GM12891 (cell line): ENCODE measurements at regions not wholly inside any gene's neighbourhood (a gene's known extent, or its start where the extent isn't known, plus 50 kb on each side); places are given as distances from the start of the nearest gene placed in this dataset.

Experiments
- DNase-seq: peaks from one replicate; pipeline ENCODE4 v3.0.0; 2011; ENCODE audit warnings: low spot score; ENCODE audit not compliant: insufficient read length
- FAIRE-seq: peaks from 2 replicates; lab custom pipeline; 2011; peaks lifted over from hg19 to GRCh38; lab: Jason Lieb, UNC
- PAX5 ChIP-seq: IDR thresholded peaks from 2 replicates; pipeline ENCODE4 v1.6.1; 2011; ENCODE audit warnings: low read length, moderate library complexity, mild to moderate bottlenecking; ENCODE audit not compliant: insufficient read depth, severe bottlenecking
- POLR2A ChIP-seq: IDR thresholded peaks from 2 replicates; pipeline ENCODE4 v1.6.1; 2011; ENCODE audit warnings: low read depth, low read length, control low read depth
- POLR2AphosphoS5 ChIP-seq: IDR thresholded peaks from 2 replicates; pipeline ENCODE4 v1.6.1; 2011; ENCODE audit warnings: low read depth, low read length, control low read depth
- POU2F2 ChIP-seq: IDR thresholded peaks from 2 replicates; pipeline ENCODE4 v1.6.1; 2011; ENCODE audit warnings: low read depth, mild to moderate bottlenecking, control low read depth, low read length, moderate library complexity
- SPI1 ChIP-seq: IDR thresholded peaks from 2 replicates; pipeline ENCODE4 v1.6.1; 2011; ENCODE audit warnings: low read depth, low read length, control low read depth
- TAF1 ChIP-seq: IDR thresholded peaks from 2 replicates; pipeline ENCODE4 v1.6.1; 2011; ENCODE audit warnings: low read depth, low read length, control low read depth

DNA sequence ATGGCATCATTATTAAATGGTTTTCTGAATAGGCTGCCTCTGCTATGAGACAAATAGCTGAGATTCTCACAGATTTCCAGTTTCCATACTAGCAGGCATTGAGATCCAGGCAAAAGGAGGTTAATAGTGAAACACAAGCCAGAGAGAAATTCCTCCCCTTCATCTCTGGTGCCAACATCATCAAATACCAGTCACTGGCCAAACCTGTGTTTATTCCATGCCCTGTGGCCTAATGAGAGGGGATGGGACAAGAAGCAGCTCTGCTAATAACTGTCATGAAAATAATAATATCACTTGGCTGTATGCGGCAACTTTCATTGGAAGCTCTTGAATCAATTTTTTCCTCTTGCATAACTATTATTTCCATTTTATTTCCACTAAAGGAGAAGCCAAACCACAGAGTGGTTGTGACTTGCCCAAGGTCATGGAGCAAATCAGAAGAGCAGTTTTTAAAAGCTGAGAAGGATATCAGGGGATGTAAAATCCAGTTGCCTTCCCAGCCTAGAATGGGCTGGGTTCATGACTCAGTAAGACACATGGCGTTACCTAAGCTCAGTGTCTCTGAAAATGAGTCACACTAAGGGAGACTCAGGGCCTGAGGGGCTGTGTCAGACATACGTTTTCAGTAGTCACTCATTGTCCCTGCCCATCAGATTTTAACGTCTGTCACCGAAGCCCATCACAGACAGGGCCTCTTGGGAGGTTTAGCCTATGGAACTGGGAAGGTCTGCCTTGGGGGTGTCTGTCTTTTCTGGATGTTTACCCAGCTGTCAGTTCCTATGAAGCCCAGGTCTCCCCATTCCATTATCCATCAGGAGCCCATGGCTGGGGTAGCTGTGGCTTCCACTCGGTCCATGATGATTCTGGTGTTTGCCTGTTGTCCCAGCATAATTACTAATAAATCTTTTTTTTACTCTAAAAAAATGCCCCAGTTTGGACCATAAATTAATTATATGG is 208.8 kb upstream of the EEA1 start:
- no peak for TF ChIP-seq PAX5
- TF ChIP-seq SPI1 = no peak
- TF ChIP-seq POU2F2 = no peak
- TF ChIP-seq POLR2AphosphoS5 = no peak
- no peak for TF ChIP-seq TAF1
- no peak for TF ChIP-seq POLR2A
- FAIRE-seq = no peak
- DNase-seq = no peak

DNA sequence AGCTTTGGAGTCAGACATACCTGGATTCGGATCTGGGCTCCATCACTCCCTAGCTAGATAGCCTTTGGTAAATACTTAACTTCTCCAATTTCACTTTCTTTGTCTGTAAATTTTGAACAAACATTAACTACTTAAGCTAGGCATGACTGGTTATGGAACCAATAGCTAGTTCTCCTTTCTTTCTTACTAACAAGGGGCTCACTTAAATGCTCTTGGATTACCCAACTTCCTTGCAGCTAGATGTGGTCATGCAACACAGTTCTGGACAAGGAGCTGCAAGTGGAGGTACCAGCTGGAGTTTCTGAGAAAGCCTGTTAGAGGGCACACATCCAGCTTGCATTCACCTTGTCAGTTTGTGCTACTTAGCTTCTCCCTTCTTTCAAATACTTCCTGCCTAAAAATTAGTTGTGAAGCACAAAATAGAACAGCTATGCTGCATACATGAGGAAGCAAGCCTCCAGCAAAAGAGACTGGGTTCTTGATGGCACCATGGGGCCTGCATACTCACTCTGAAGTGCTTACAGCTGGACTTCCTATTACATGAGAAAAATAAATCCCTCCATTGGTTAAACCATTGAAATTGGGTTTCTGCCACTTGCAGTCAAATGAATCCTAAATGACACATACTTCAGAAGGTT is 210.1 kb upstream of the EEA1 start:
- TF ChIP-seq TAF1 (no peak), SPI1 (peak; percentile 57)
- peak; percentile 15 for DNase-seq
- FAIRE-seq = peak; percentile 38

DNA sequence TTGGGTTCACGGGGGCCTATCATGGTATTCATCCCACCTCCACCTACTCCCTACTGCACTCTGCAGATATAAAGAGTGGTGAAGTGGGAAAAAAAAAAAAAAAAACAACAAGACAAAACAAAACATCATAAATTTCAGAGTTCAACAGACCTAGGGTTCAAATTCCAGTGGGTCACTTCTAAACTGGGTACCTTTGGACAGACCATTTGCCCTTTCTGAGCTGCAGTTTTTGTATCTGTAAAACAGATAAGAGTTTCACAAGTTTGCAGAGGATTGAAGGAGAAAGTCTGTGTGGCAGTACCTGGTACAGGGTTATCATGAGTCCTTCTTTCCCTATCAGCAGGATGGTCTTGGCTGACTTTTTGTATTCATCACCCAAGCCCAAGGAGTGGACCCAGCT is 211.2 kb upstream of the EEA1 start:
- TF ChIP-seq PAX5 (no peak), POLR2AphosphoS5 (no peak), SPI1 (no peak), POLR2A (no peak), POU2F2 (no peak), TAF1 (no peak)
- DNase-seq = no peak
- no peak for FAIRE-seq

DNA sequence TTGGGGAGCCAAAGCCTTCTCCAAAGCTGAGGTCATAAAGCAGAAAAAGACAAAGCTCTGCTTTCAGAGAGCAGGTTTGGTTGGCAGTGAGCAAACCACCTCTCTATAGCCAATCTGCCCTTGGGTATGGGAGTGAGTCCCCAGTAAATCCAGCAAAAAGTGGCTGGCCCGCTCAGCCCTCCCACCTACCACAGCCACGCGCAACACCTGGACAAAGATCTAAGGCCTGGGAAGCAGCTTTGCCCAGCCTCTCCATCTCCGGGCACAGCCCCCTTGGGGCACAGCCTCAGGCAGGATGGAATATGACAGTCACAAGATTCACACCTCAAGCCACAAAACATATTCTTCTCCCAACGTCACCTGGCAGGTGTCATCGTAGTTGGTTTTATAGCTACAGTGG is 211.7 kb upstream of the EEA1 start:
- FAIRE-seq = no peak
- no peak for TF ChIP-seq POU2F2
- no peak for TF ChIP-seq TAF1
- no peak for TF ChIP-seq SPI1
- no peak for TF ChIP-seq POLR2A
- TF ChIP-seq POLR2AphosphoS5 = no peak
- TF ChIP-seq PAX5 = no peak

DNA sequence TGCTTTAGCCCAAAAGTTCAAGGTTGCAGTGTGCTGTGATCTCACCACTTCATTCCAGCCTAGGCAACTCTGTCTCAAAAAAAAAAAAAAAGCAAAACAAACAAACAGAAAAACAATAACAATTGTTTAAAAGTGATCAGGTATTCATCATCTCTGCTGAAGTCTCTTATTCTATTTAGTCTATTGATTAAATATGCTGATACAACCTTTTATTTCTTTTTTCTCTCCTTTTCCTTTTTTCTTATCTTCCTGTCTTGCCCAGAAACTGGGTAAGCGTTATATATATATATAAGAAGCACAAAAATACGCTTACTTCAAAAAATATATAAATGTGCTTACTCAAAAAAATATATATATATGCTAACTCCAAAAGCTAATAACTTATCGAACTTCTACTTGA is 213.8 kb upstream of the EEA1 start:
- TF ChIP-seq PAX5 (no peak), TAF1 (no peak), POLR2AphosphoS5 (no peak), SPI1 (no peak), POLR2A (no peak), POU2F2 (no peak)
- DNase-seq = no peak
- no peak for FAIRE-seq

More for the DNA sequence above, 211.7 kb upstream of the EEA1 start:
- no peak for DNase-seq

DNA sequence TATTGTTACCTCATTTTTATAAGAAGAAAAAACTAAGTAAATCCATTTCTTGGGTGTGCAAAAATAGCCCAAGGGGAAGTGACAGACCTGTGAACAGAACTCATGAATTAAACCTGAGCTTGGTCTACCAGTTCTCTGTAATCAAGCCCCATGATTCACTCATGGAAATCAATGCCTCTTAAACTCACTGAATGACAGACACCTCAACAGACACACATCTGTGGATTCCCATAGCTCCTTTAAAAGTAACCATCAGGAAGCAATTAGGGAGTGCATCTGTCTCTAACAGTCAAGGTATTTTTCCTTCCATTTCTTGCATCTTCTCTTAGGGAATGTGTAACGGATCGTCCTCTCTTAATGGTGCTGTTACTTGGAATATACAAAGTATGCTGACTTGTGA is 215.0 kb upstream of the EEA1 start:
- TF ChIP-seq POLR2AphosphoS5 = no peak
- TF ChIP-seq PAX5 = no peak
- no peak for TF ChIP-seq POLR2A
- TF ChIP-seq TAF1 = no peak
- no peak for TF ChIP-seq POU2F2
- no peak for TF ChIP-seq SPI1
- DNase-seq (no peak), FAIRE-seq (no peak)

DNA sequence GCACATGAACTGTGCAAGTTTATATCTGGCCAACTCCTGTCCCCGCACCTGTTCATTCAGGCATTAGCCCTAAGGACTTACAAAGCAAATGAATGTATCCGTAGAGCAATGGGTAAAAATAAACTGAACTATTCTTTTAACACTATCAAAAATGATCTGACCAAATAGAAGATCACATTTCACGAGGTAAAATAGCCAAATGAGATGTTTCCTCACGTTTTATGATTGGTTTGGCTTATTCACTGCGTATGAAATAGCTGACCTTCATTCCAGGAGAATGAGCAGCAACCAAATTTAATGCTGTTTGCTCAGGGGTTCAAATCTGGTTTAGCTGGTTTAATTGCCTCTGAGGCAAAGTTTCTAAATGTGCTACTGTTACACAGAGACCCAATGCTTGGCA is 216.0 kb upstream of the EEA1 start:
- DNase-seq = no peak
- no peak for FAIRE-seq
- TF ChIP-seq POLR2A (no peak), PAX5 (no peak), SPI1 (no peak), POU2F2 (no peak), TAF1 (no peak), POLR2AphosphoS5 (no peak)

DNA sequence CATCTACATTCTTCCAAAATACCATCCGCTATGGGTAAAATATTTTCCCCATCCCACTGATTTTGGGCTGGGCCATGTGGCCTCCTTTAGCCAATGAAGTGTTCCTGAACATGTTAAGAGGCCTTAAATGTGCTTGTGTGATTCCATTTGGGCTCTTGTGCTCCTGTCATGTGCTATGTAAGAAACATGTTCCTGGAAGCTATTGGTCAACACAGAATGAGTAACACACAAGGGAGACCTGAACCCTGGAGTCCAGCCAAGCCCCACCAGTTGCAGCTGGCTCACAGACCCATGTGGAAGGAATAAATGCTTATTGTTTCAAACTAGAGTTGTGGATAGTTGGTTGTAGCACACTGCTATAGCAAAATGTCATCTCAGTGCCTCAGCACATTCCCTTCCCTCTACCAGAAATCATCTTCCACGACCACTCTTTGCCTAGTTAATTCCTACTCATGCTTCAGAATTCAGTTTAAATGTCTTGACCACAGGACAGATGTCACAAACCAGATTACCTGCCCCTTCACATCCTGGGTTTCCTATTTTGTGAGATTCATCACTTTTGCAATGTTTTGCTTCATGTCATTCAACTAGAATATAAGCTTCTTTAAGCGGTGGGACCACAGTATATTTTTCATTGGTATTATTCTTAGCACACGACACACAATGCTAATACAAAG is 217.3 kb upstream of the EEA1 start:
- DNase-seq (no peak), FAIRE-seq (no peak)
- TF ChIP-seq PAX5 (no peak), POLR2A (no peak), POLR2AphosphoS5 (no peak), SPI1 (no peak), POU2F2 (no peak), TAF1 (no peak)

DNA sequence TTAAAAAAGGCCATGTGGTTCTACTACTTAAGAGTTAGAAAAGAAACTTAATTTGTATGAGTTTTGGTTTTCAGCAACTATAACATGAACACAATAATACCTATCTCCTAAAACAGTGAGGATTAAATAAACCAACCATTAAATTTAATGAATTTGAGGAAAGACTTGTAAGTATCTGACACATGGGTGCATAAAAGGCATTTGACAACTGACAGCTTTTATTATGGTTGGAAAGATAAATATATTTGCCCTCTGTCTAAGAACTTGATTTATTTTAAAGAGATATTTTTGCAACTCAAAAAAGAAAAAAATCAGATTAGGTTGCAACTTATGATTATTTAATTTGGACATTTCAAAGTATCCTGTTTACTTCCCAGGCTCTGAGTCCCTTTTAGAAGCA is 217.9 kb upstream of the EEA1 start:
- TF ChIP-seq PAX5 (no peak), POU2F2 (no peak), TAF1 (no peak), POLR2A (no peak), POLR2AphosphoS5 (no peak), SPI1 (no peak)
- FAIRE-seq (no peak), DNase-seq (no peak)

DNA sequence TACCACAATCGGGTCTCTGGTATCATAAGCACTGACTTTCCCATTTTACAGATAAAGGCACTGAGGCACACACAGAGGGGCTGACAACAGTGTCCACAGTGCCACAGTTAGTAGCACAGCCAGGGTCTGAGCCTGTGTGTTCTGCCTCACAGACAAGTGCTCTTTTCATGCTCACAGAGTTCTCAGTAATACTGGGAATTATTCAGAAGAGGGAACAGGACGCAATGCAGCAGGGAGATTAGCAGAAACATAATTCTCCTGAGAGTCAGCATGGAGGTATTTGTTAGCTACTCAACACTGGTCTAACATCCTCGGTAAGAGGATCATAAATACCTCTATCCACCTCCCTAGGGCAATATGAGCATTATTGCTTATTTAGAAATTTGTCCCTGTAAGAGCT is 219.3 kb upstream of the EEA1 start:
- TF ChIP-seq SPI1 (no peak), POLR2AphosphoS5 (no peak), TAF1 (no peak), POU2F2 (no peak), POLR2A (no peak), PAX5 (no peak)
- FAIRE-seq (no peak), DNase-seq (no peak)
